ENCODE measurements at regions not wholly inside any gene's neighbourhood (a gene's known extent, or its start where the extent isn't known, plus 50 kb on each side); places are given as distances from the start of the nearest gene placed in this dataset.

DNA sequence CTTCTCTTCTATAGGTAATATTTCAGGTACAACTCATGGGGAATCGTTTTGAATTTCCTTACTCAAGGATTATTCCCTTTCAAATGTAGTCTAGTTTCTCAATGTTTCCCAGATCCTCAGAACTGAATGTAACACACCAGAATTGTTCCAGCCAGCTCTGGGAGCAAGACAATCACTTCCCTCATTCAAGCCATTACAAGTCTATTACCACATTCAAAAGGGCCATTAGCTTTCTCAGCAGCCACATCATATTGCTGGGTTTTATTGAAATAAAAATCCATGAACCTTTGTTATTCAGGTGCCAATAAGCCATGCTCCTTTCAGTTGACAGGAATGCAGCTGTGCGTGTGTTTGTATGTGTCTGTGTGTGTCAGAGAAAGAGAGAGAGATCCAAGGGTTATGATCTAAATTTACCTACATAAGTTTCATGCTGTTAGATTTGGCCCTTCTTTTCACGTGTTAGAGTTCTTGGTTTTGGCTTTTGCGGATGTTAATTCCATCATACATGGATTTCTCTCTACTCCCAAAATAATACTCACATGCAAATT lies 357.7 kb downstream of the BCAT1 start:
- no peaks in the 10 kb centered on the region for H3K27me3 ChIP-seq (ENCODE audit: low read depth)
- no peak overlapping the region for H3K4me3 ChIP-seq
- DNase-seq (no peak), ATAC-seq (no peak)
- H3K36me3 ChIP-seq, result no peaks in the 10 kb centered on the region
- H3K27ac ChIP-seq, result no peak overlapping the region
- TF ChIP-seq, protein P1, sequence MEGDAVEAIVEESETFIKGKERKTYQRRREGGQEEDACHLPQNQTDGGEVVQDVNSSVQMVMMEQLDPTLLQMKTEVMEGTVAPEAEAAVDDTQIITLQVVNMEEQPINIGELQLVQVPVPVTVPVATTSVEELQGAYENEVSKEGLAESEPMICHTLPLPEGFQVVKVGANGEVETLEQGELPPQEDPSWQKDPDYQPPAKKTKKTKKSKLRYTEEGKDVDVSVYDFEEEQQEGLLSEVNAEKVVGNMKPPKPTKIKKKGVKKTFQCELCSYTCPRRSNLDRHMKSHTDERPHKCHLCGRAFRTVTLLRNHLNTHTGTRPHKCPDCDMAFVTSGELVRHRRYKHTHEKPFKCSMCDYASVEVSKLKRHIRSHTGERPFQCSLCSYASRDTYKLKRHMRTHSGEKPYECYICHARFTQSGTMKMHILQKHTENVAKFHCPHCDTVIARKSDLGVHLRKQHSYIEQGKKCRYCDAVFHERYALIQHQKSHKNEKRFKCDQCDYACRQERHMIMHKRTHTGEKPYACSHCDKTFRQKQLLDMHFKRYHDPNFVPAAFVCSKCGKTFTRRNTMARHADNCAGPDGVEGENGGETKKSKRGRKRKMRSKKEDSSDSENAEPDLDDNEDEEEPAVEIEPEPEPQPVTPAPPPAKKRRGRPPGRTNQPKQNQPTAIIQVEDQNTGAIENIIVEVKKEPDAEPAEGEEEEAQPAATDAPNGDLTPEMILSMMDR (IDR thresholded peaks at IDR 0.05), result no peak
- no peaks in the 10 kb centered on the region for H3K4me1 ChIP-seq
- intact Hi-C loops (cut with DNase I), result no loop called here
- no peaks in the 10 kb centered on the region for H3K9me3 ChIP-seq

DNA sequence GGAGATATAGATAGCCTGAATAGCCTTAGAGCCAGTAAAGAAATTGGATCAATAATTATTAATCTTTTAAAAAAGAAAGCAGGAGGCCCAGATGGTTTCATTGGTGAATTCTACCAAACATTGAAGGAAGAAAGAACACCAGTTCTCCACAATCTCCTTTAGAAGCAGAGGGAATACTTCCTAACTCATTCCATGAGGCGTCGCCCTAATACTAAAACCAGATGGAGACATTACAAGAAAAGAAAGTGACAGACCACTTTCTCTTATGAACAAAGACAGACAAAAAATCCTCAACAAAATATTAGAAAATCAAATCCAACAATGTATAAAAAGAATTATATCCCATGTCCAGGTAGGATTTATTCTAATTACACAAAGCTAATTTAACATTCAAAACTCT lies 362.6 kb downstream of the BCAT1 start:
- no peaks in the 10 kb centered on the region for H3K36me3 ChIP-seq
- H3K9me3 ChIP-seq, result no peaks in the 10 kb centered on the region
- H3K4me1 ChIP-seq, result no peaks in the 10 kb centered on the region
- no peak for ATAC-seq
- no peak overlapping the region for H3K4me3 ChIP-seq
- H3K27me3 ChIP-seq (ENCODE audit: low read depth), result no peaks in the 10 kb centered on the region
- intact Hi-C loops (cut with DNase I), result no loop called here
- H3K27ac ChIP-seq, result no peak overlapping the region
- TF ChIP-seq, protein P1 (IDR thresholded peaks at IDR 0.05), result no peak
- DNase-seq, result no peak

DNA sequence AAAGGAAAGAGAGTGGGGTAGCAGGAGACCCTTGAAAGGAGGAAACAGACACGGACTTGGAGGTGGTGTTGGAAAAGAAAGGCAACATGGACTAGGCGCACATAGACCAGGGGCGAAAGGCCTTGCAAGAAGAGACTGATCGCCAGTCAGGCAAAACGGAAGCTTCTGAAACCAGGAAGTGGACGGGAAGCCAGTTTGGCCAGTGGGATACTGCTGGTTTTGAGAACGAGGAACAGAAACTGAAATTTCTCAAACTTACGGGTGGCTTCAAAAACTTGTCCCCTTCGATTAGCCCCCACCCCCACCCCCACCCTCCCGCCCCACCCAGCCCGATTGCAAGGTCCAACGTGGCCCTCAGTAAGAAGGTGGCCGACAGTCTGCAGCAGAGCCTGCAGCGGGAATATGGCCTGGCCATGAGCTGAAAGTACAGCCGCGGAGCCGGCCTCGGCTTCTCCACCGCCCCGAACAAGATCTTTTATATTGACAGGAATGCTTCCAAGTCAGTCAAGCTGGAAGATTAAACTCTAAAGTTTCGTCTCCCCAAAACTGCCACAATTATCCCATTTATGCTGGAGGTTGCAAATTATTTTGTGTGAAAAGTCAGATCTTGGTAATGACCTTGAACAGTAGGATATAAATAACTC lies 364.7 kb downstream of the BCAT1 start:
- Histone ChIP-seq H3K9me3 (no peaks in the 10 kb centered on the region), H3K4me3 (no peak overlapping the region), H3K4me1 (no peaks in the 10 kb centered on the region), H3K27ac (no peak overlapping the region), H3K36me3 (no peaks in the 10 kb centered on the region), H3K27me3 (ENCODE audit: low read depth) (no peaks in the 10 kb centered on the region)
- TF ChIP-seq, protein P1 (IDR thresholded peaks at IDR 0.05), result no peak
- intact Hi-C loops (cut with DNase I), result no loop called here
- DNase-seq (peak; percentile 47), ATAC-seq (no peak)

DNA sequence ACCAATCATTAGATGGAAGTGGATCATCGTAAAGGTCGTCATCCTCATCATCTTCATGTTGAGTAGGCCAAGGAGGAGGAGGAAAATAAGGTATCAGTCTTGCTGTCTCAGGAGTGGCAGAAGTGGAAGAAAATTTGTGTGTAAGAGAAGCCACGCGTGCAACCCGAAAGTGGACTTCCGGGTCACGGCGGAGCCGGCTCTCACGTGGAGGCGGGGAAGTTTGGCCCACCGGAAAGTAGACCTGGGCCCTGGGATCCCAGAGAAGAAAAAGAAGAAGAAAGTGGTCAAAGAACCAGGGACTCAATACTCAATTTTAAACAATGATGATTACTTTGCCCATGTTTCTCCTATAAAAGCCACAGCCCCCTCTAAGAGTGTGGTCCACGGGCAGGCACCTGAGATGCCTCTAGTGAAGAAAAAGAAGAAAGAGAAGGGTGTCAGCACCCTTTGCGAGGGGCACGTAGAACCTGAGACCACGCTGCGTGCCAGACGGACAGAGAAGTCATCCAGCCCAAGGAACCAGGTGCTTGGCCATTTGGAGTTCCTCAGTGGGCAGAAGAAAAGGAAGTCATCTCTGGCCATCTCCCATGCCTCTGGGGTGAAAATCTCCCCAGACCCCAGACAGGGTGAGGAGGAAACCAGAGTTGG lies 365.8 kb downstream of the BCAT1 start:
- H3K36me3 ChIP-seq, result no peaks in the 10 kb centered on the region

DNA sequence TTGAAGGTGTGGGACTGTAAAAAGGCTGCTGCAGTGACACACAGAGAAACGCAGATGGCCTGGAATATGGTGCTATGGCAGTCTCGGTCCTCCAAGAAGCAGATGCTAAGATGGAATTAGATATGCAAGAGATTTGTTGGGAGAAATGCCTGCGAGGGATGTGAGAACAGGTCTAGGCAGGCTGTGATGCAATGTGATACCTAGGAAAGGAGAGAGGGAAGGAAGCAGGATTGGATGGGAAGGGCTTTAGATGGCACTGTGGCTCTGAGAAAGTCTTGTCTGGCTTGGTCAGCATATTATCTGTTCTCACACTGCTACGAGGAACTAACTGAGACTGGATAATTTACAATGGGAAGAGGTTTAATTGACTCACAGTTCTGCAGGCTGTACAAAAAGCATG lies 374.4 kb downstream of the BCAT1 start:
- Histone ChIP-seq H3K4me1 (no peaks in the 10 kb centered on the region), H3K9me3 (no peaks in the 10 kb centered on the region), H3K4me3 (no peak overlapping the region), H3K27ac (no peak overlapping the region), H3K36me3 (no peaks in the 10 kb centered on the region), H3K27me3 (ENCODE audit: low read depth) (no peaks in the 10 kb centered on the region)
- ATAC-seq (no peak), DNase-seq (no peak)
- TF ChIP-seq, protein P1 (IDR thresholded peaks at IDR 0.05), result no peak
- intact Hi-C loops (cut with DNase I), result no loop called here

More for the DNA sequence above, 365.8 kb downstream of the BCAT1 start:
- TF ChIP-seq, protein P1 (IDR thresholded peaks at IDR 0.05), result no peak
- Histone ChIP-seq H3K4me3 (no peak overlapping the region), H3K4me1 (no peaks in the 10 kb centered on the region), H3K27ac (no peak overlapping the region), H3K27me3 (ENCODE audit: low read depth) (no peaks in the 10 kb centered on the region), H3K9me3 (no peaks in the 10 kb centered on the region)
- ATAC-seq (no peak), DNase-seq (no peak)
- intact Hi-C loops (cut with DNase I), result no loop called here

Data from lower lobe of right lung (tissue), 2 donors.